NCI-H345 (cell line): ENCODE measurements at regions not wholly inside any gene's neighbourhood (a gene's known extent, or its start where the extent isn't known, plus 50 kb on each side); places are given as distances from the start of the nearest gene placed in this dataset.
"Not testable (repeated sequence)": the region's sequence is repeated elsewhere in the genome, so short reads cannot be mapped to it uniquely, and the experiment has no call there.

Experiments
- DNase-seq: peaks from one replicate; lab custom pipeline; 2025; lab: John Stamatoyannopoulos, UW

DNA sequence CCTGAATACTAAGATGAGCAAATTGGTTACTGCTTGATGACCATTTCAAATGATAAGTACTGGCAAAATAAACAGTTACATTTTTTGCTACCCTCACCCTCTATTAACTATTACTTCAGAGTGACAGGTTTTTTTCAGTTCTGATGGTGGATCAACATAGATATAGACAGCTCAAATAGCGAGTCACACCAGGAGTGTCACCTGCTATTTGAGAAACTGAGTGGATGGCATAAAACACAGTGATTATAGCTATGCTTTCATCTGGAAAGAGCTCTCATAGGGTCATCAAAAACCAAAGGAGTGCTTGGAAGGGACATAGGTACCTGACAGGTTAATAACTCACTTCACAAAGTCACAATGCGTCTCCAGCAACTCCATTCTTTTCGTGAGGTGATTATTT is 244.5 kb upstream of the C9orf72 start:
- DNase-seq = no peak

DNA sequence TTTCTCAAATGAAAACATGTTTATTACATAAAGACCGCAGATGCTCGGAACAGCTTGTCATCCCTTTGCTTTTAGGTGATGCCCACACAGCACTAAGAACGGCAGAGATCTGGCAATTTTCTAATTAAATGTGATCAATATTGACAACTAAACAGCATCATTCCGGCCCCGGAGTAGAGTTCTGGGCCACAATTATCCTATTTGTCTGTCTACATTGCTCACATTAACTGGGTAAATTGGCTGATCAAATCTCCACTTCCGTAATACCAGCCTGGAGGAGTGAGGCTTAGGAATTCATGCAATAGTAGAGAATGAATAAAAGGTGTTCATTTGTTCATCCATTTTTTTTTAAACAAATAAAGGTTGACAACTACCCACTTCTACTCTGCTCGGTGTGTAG is 245.1 kb upstream of the C9orf72 start:
- DNase-seq = no peak

DNA sequence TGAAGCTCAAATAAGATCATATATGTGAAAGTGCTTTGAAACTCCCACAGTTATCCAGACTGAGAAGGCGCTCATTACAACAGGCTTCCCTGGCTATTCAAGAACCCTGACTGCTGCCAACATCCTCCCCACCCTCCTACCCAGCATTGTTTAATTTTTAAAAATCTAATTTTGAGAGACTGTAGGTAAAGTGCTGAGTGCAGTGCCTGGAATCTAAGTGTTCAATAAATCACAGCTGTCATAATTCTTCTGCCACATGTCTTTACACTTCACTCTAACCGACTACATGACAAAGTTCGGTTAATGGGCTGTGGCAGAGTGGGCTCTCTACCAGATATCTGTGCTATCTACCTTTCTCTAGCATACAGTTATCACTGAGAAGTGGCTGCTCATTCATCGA is 255.6 kb upstream of the C9orf72 start:
- no peak for DNase-seq

DNA sequence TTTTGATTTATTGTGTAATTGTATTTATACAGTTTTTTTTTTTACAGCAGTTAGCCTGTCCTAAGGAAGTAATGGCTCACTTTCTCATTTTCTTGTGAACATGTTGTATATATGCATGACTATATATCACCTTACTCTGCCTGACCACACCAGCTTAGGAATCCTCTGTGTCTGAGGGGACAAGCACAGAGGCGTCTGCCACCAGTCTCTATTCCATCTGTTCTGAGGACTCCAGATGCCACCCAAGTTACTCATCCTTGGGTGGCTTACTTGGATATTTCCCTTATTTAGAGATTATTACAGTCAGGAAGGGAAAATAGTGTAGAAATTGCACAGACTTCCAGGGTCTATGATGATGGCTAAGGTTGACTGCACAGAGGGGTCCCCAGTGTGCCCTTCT is 256.3 kb upstream of the C9orf72 start:
- DNase-seq = no peak

DNA sequence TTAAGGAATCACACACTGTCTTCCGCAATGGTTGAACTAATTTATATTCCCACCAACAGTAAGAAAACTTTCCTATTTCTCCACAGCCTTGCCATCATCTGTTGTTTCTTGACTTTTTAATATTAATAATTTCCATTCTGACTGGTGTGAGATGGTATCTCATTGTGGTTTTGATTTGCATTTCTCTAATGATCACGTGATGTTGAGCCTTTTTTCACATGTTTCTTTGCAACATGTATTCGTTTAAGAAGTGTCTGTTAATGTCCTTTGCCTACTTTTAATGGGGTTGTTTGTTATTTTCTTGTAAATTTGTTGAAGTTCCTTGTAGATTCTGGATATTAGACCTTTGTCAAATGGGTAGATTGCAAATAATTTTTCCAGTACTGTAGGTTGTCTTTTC is 258.8 kb upstream of the C9orf72 start:
- DNase-seq = not testable (repeated sequence)

DNA sequence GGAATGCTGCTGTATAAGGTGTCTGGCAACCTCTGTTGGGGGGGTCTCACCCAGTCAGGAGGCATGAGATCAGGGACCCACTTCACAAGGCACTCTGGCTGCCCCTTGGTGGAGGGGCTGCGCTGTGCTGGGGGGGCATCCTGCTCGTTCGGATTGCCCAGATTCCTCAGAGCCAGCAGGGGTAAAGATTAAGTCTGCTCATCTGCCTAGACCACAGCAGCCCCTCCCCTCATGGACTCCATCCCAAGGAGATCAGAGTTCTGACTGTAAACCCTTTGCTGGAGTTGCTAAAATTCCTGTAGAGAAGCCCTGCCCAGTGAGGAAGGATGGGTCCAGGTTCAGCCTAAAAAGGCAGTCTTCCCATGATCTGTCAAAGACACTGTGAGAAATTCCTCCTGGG is 262.0 kb upstream of the C9orf72 start:
- no peak for DNase-seq

DNA sequence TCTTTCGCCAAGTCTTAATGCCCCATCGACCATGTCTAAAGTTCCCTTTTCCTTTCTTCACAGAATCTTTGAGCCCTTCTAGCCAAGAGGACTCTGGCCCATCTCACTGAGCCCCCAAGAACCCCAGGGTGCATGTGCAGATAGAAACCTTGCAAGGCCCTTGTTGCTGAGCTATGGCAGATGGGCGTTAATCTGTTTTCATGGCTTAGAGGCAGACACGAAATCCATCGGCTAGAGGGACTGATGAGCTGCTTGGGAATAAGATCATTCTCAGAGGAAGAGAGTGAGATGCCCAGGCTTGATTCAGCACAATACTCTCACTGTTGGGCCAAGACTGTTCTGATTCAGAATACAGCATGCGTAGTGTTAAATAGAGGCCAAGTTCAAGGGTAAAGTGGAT is 262.5 kb upstream of the C9orf72 start:
- no peak for DNase-seq

DNA sequence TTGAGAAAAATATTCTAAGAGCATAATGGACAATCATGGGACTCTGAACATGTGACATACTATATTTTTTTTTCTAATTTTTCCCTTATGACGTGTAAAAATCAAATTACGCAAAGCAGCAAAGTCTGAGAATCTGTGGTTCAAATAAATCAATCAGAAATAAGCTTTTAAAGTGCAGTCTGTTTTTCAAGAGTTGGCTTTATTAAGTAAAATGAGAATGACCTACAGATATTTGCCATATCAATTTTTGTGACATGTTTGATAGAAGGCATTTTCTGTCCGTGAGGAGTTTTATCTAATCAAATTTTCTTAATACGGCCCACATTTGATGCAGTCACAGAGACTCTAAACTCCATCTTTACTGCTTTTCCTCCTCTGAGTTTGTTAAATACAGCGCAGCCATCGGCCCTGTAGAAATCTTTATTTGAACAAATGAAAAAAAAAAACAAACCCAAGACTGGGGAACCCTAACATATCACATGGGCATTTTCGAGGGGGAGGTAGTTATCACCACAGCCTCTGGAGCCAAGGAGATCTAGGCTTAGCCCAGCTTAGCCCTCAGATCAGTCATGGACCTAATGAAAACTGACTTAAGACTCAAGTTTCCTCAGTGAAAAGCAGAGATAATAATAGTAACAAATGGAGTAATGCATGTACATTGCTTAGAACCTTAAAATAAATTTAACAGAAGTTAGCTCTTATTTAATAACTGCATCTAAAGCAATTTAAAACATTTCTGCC is 263.6 kb upstream of the C9orf72 start:
- DNase-seq = no peak

DNA sequence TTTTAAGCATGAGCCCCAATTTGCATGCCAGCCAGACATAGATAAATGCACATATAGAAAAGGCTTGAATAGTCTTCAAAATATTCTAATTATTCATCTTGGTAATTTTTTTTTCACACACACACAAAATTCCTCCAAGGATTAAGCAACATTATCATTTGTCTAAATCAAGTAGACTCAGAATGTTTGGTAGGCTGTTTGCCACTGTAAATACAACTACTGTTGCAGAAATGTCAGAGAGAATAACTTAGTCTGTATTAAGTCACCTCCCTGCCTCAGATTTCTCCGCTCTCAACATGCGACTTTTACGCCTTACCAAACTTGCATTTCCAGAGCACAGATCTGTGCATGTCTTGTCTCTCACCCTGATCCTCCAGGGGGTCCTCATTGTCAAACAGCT is 265.6 kb upstream of the C9orf72 start:
- DNase-seq = no peak

DNA sequence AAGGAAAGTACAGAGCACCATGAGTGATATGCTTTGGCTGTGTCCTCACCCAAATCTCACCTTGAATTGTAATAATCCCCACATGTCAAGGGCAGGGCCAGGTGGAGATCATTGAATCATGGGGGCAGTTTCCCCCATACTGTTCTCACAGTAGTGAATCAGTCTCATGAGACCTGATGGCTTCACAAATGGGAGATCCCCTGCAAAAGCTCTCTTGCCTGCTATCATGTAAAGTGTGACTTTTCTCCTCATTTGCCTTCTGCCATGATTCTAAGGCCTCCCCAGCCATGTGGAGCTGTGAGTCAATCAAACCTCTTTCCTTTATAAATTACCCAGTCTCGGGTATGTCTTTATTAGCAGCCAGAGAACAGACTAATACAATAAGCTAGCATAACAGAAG is 266.5 kb upstream of the C9orf72 start:
- DNase-seq = not testable (repeated sequence)

DNA sequence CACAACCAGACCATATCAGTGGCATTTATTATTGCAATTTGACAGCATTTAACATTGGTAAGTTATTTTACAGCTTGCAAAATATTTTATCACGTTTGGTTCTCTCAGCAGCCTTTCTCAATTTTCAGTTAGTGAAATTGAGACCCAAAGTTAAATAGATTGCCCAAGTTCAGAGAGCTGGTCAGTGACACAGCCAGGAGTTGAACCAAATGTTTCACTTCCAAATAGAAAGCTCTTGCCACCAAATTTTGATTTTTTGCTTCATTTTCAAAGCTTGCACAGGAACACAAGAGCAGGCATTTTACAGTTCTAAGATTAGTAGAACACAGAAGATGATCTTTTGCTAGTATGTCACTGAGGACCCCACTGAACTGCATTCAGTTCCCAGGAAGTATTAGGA is 271.5 kb upstream of the C9orf72 start:
- no peak for DNase-seq

DNA sequence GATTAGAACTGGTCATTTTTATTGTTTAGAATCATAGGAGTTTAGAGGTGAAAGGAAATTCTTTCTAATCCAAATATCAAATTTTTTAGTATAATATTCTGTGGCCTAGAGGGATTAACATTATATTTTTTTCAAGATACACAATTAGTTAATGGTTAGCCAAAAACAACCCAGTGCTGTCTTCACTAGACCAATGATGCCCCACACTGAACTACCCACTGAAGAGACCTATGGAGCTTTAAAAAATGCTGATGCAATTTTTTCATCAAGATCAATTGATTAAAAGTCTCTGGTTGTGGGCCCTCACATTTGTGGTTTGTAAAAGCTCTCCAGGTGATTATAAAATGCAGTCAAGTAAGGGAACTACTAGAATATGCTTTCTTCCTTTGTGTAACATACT is 274.1 kb upstream of the C9orf72 start:
- DNase-seq = no peak

DNA sequence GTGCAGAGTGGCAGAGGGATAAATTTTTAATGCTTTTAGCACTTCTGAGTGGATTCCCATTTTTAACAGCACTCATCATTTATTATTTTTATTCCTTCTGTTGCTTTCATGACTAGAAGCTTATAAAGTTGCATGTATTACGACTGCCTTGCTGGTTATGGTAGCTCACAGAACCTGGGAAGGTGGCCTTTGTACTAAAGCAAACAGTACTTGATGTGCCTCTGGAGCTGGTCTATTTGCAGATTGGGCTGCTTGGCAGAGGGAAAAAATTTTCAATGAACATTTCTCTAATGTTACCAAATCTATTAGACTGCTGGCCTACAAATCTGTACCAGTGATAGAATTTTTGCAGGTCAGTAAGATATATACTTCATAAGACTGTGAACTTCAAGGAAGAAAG is 274.5 kb upstream of the C9orf72 start:
- DNase-seq = peak; percentile 1

DNA sequence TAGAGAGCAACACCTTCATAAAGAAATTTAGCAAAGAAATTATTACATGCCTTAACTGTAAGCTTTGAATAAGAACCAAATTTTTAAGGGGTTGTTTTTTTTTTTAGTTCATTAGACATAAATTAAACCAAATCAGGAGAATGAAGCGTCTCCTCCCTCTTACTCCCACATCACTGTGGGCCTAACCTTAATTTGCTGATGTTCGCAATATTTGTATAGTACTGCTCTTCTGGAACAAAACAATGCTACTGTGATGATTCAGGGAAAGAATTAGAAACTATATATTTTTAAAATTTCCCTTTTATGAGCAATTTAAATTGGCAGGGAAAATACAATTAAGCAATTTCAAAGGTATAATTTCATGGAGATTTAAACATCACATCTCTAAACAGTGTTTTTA is 275.0 kb upstream of the C9orf72 start:
- DNase-seq = no peak

DNA sequence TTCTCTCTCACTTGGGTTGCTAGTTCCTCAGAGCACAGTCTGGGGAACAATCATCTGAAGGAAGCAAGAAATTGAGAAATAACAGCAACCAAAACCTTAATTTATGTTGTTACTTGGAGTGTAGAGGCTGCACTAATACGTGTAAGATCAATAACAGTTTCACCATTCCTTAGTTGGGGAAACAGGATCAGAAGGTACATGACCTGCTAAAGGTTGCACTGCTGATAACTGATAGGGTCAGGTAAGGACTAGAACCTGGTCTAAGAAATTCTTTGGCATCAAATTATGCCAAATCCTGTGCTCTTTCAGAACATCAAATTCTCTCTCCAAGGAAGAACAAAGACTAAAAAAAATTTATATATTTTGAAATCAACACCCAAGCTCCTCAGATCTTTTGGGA is 278.6 kb upstream of the C9orf72 start:
- DNase-seq = no peak

DNA sequence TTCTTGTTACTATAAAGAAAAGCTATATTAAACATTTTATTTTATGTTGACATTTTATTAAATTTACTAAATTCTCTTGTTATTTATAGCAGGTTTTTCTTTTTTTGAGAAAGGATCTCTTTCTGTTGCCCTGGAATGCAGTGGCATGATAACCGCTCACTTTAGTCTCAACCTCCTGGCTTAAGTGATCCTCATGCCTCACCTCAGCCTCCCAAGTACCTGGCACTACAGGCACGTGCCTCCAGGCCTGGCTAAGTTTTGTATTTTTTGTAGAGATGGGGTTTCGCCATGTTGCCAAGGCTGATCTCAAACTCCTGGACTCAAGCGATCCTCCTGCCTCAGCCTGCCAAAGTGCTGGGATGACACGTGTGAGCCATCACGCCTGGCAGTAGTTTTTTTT is 280.2 kb upstream of the C9orf72 start:
- no peak for DNase-seq

DNA sequence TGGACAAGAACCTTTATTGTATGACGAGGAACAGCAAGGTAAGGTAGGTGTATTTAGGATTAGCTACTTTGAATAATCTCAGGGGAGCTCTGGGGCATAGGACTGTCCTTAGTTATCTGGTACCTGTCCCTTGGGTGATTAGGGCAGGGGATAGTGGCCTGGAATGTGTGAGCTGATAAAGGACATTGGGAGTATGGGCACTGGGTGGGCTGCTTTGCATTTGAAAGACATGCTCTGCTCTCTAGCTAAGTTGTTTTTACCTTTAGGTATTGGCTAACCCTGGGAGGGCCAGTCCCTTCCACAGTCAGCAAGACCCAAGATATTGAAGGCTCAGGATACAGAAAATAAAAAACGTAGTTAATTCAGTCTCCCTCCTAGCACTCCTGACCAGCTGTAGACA is 282.8 kb upstream of the C9orf72 start:
- DNase-seq = no peak

DNA sequence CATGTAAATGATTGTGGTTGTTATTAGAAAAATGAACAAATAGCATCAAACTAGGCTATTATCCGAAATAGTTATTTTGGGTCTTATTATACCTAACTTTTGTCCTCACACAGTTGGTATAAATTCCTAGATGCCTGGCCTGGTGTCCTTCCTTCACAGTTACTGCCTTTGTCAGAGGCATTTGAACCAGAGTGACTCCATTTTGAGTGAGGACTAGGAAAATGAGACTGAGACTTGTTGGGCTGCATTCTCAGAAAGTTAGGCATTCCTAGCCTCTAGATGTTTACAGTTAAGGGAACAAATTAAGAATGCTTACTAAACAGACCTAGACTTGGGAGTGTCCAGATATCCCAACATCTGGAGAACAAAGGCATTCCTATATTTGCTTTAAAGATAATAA is 283.5 kb upstream of the C9orf72 start:
- DNase-seq = no peak

DNA sequence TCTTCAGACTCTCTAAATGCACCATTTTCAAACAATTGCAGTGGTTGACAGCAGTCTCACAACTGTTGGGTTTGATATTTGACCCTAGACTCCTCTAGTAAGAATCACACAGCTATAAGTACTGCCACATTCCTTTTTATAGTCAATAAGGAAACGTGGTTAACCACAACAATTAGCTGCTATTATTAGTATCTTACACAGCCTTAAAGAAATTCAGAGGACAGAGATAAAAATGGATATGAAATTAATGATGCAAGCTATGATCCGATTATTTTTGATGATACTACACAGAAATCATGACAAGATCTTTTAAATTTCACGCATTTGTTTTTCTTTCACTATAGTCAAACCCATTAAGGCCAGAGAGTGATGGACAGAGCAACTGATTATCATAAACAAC is 288.6 kb upstream of the C9orf72 start:
- DNase-seq = no peak

DNA sequence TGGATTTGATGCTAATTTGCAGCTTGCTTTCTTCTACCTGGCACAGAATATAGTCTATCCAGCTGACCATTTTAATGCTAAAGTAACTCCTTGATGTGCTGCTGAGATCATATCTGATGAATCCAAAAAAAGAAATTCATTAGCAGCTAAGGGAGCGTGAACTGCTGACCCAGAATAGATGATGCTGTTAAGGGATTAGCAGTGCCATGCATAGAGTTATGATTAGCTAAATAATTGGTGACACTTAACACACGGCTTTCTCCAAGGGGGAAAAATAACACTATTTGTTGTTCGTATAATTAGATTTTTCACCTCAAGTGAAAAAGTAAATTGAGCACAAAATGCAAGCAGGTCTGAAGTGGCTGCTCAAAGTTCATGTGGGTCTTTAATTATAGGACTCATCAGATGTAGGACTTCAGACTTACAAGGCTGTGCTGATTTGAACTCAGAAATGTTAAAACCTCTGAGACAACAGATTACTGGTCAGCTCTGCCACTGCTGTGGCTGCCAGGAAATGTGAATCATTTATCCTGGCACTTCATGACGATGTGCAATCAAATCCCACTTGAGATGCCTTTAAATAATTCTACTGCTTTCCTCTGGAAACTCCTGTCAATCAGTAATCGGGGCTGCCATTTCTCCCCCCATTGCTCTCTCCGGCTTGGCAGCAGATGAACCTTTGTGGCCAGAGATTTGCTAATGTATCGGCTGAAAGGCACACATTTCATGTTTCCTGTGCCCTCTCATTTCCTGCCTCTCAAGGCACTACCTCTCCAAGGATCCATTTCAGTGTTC is 291.6 kb upstream of the C9orf72 start:
- DNase-seq = no peak

DNA sequence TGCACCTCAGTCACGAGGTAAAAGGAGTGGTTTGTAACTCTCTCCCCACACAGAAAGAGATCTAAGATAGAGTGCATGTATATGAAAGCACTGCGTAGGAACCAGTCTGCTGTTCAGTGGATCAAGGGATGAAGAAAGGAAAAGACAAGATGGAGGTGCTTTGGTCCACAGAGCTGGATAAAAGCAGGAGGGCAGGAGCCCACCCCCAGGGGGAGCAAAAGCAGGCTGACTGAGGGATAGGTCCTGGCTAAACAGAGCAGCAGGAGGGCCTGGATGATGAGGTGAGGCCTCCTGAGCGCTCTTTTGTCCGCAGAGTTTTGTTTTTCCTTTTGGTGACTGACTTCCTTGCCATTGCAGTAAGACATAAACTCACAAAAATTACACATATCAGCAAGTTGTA is 293.5 kb upstream of the C9orf72 start:
- no peak for DNase-seq

DNA sequence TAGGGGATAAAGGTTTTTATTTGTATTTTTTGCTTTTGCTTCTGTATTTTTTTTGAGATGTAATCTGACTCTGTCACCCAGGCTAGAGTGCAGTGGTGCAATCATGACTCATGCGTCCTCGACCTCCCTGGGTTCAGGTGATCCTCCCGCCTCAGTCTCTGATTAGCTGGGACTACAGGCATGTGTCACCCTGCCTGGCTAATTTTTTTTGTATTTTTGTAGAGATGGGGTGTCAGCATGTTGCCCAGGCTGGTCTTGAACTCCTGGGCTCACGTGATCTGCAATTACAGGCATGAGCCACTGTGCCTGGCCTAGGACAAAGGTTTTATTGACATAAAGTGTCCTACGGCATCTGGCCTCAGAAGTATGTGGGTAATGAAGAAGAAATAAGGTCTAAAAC is 297.1 kb upstream of the C9orf72 start:
- no peak for DNase-seq

DNA sequence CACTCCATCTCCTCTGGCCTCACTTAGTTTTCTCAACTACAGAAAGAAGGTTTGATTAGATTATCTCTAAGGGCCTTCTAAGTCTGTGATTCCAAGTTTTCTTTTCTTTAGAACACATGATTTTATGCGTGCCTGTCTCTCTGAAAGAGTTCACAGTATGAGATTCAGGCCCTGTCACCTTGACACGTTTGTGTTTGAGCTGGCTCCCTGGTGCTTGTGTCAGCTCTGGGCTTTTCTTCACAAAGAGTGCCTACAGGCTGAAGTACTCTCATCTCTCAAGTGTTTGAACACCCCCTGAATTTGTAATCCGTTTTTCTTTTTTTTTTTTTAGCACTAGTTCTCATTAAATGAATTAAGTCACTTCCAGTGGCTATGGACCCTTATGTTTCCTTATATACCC is 306.9 kb upstream of the C9orf72 start:
- peak; percentile 90 for DNase-seq

DNA sequence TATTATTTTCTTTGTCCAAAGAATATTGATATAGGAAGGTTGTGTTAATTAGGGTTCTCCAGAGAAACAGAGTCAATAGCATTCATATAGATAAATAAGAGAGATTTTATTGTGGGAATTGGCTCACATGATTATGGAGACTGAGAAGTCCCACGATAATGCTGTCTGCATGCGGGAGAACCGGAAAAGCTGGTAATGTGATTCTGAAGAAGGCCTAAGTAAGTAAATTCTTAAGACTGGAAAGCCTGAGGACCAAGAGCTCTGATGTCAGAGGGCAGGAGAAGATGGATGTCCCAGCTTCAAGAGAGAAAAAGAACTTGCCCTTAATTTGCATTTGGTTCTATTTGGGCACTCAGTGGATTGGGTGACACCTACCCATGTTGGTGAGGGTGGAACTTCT is 307.4 kb upstream of the C9orf72 start:
- DNase-seq = no peak
